SU-DHL-6 (cell line): ENCODE measurements at regions not wholly inside any gene's neighbourhood (a gene's known extent, or its start where the extent isn't known, plus 50 kb on each side); places are given as distances from the start of the nearest gene placed in this dataset.

Experiments
- CTCF ChIP-seq: fragments of 200-600 bp; sonication (generic); IDR thresholded peaks from one replicate; pipeline ENCODE4 v1.5.1; 2017; ENCODE audit warnings: antibody characterized with exemption, mild to moderate bottlenecking, low read length, moderate library complexity; ENCODE audit not compliant: insufficient read depth, poor library complexity, severe bottlenecking
- EZH2phosphoT487 ChIP-seq: fragments of 200-600 bp; sonication (generic), shearing (Covaris generic); conservative IDR thresholded peaks from 2 replicates; pipeline ENCODE4 v1.6.1; 2018; ENCODE audit warnings: mild to moderate bottlenecking, antibody characterized with exemption, low read length, moderate library complexity, mixed read lengths

GRCh38 chr13:33515146-33515545 lies 229.6 kb upstream of the STARD13 start:
- TF ChIP-seq EZH2phosphoT487 (no peak), CTCF (no peak)
